ENCODE measurements at regions not wholly inside any gene's neighbourhood (a gene's known extent, or its start where the extent isn't known, plus 50 kb on each side); places are given as distances from the start of the nearest gene placed in this dataset.
"Not testable (repeated sequence)": the region's sequence is repeated elsewhere in the genome, so short reads cannot be mapped to it uniquely, and the experiment has no call there.

DNA sequence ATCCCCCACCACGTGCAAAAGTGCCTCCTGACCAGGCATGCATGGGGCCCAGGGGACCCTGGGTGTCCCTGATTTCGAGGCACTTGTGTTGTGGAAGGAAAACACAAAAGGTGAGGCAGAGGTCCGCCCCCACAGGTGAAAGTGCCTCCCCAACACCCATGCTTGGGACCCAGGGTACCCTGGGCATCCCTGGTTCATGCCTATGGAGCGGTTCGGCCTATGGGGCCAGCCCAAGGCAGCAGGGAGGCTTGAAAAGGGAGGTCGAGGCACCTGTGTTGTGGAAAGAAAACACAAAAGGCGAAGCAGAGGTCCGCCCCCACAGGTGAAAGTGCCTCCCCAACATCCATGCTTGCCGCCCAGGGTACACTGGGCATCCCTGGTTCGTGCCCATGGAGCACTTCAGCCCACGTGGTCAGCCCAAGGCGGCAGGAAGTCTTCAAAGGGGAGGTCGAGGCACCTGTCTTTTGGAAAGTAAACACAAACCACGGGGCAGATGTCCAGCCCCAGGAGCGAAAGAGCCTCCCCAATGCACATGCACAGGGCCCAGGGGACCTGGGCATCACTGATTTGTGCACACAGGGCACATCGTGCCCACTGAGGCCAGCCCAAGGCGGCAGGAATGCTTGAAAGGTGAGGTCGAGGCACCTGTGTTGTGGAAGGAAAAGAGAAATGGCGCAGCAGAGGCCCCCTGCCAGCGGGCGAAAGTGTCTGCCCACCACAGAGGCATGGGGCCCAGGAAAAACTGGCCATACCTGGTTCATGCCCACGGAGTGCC is 375.5 kb downstream of the ALG10 start:
- no peak for DNase-seq

DNA sequence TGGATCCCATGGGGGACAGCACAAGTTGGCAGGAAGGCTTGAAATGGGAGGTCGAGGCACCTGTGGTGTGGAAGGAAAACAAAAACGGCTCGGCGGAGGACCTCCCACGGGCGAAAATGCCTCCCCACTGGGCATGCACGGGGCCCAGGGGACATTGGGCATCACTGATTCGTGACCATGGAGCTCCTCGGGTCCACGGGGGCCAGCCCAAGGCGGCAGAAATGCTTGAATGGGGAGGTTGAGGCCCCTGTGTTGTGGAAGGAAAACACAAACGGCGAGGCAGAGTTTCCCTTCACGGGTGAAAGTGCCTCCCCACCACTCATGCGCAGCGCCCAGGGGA is 376.0 kb downstream of the ALG10 start:
- no peak for DNase-seq

DNA sequence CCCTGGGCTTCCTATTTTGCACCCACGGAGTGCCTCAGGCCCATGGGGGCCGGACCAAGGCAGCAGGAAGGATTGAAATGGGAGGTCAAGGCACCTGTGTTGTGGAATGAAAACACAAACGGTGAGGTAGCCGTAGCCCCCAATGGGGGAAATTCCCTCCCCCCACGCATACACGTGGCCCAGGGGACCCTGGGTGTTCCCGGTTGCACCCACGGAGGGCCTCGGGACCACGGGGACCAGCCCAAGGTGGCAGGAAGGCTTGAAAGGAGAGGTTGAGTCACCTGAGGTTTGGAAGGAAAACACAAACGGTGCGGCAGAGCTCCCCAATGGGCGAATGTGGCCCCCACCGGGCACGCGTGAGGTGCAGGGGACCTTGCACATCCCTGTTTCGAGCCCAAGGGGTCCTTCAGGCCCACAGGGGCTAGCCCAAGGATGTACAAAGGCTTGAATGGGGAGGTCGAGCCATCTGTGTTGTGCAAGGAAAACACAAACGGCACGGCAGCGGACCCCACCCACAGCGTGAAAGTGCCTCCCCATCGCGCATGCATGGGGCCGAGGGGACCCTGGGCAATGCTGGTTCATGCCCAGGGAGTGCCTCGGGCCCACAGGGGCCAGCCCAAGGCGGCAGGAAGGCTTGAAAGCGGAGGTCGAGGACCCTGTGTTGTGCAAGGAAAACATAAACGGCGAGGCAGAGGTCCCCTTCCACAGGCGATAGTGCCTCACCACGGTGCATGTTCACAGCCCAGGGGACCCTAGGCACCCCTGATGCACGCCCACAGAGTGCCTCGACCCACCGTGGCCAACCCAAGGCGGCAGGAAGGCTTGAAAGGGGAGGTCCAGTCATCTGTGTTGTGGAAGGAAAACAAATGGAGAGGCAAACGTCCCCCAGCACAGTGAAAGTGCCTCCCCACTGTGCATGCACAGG is 376.7 kb downstream of the ALG10 start:
- no peak for DNase-seq

DNA sequence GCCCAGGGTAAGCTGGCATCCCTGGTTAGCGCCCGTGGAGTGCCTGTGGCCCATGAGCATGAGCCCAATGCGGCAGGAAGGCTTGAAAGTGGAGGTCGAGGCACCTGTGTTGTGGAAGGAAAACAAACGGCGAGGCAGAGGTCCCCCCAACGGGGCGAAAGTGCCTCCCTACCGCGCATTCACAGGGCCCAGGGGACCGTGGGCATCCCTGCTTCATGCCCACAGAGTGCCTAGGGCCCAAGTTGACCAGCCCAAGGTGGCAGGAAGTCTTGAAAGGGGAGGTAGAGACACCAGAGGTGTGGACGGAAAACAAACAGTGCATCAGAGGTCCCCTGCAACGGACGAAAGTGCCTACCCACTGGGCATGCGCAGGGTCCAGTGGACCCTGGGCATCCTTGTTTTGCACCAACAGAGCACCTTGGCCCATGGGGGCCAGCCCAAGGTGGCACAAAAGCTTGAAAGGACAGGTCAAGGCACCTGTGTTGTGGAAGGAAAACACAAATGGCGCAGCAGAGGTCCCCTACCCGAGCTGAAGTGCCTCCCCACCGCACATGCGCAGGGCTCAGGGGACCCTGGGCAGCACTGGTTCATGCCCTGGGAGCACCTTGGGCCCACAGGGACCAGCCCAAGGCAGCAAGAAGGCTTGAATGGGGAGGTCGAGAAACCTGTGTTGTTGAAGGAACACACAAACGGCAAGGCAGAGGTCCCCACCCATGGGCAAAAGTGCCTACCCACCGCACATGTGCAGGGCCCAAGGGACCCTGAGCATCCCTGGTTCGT is 377.5 kb downstream of the ALG10 start:
- no peak for DNase-seq

DNA sequence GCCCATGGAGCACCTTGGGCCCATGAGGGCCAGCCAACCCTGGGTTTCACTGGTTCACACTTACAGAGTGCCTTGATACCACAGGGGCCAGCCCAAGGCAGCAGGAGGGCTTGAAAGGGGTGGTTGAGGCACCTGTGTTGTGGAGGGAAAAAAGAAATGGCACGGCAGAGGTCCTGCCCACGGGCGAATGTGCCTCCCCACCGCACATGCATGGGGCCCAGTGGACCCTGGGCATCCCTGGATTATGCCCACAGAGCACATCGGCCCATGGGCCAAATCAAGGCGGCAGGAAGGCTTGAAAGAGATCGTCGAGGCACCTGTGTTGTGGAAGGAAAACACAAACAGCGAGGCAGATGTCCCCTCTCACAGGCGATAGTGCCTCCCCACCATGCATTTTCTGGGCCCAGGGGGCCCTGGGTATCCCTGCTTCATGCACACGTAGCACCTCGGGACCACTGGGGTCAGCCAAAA is 378.1 kb downstream of the ALG10 start:
- DNase-seq, result no peak

DNA sequence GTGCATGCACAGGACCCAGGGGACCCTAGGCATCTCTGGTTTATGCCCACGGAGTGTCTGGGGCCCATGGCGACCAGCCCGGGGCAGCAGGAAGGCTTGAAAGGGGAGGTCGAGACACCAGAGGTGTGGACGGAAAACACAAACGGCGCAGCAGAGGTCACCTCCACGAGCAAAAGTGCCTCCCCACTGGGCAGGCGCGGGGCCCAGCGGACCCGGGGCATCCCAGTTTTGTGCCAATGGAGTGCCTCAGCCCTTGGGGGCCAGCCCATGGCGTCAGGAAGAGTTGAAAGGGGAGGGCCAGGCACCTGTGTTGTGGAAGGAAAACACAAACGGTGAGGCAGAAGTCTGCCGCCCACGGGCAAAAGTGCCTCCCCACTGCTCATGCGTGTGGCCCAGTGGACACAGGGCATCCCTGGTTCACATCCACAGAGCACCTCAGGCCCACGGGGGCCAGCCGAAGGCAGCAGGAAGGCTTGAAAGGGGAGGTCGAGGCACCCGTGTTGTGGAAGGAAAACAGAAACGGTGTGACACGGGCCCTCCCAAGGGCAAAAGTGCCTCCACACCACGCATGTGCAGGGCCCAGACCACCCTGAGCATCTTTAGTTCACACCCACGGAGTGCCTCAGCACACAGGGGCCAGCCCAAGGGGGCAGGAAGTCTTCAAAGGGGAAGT is 378.8 kb downstream of the ALG10 start:
- DNase-seq, result no peak

DNA sequence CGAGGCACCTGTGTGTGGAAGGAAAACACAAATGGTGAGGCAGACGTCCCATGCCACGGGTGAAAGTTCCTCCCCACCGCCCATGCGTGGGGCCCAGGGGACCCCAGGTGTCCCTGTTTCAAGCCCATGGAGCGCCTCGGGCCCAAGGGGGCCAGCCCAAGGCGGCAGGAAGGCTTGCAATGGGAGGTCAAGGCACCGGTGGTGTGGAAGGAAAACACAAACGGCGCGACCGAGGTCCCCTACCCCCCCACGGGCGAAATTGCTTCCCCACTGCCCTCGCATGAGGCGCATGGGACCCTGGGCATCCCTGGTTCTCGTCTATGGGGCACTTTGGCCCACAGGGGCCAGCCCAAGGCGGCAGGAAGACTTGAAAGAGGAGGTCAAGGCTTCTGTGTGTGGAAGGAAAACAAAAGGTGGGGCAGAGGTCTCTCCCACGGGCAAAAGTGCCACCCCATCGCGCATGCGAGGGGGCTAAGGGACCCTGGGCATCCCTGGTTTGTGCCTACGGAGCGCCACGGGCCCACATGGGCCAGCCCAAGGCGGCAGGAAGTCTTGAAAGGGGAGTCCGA is 379.4 kb downstream of the ALG10 start:
- DNase-seq, result no peak

DNA sequence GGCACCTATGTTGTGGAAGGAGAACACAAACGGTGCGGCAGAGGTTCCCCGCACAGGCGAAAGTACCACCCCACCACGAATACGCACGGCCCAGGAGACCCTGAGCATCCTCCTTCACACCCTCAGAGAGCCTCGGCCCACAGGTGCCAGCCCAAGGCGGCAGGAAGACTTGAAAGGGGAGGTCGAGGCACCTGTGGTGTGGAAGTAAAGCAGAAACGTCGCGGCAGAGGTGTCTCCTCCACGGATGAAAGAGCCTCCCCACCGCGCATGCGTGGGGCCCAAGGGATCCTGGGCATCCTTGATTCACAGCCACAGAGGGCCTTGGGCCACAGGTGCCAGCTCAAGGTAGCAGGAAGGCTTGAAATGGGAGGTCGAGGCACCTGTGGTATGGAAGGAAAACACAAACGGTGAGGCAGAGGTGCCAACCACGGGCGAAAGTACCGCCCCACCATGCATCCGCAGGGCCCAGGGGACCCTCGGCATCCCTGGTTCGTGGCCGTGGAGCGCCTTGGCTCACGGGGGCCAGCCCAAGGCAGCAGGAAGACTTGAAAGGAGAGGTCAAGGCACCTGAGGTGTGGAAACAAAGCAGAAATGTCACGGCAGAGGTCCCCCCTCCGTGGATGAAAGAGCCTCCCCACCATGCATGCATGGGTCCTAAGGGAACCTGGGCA is 380.1 kb downstream of the ALG10 start:
- DNase-seq, result no peak

DNA sequence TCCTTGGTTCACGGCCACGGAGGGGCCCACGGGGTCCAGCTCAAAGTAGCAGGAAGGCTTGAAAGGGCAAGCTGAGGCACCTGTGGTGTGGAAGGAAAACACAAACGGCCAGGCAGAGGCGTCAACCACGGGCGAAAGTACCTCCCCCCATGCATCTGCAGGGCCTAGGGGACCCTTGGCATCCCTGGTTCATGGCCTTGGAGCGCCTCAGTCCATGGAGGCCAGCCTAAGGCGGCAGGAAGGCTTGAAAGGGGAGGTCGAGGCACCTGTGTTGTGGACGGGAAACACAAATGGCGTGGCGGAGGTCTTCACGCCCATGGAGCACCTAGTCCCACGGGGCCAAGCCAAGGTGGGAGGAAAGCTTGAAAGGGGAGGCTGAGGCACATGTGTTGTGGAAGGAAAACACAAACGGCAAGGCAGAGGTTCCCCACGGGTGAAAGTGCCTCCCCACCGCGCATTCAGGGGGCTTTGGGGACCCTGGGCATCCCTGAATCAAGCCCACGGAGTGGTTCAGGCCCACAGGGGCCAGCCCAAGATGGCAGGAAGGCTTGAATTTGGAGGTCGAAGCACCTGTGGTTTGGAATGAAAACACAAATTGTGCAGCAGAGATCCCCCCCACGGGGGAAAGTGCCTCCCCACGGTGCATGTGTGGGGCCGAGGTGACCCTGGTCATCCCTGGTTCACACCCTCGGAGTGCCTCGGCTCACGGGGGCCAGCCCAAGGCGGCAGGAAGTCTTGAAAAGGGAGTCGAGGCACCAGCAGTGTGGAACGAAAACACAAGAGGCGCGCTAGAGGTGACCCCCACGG is 380.8 kb downstream of the ALG10 start:
- no peak for DNase-seq

DNA sequence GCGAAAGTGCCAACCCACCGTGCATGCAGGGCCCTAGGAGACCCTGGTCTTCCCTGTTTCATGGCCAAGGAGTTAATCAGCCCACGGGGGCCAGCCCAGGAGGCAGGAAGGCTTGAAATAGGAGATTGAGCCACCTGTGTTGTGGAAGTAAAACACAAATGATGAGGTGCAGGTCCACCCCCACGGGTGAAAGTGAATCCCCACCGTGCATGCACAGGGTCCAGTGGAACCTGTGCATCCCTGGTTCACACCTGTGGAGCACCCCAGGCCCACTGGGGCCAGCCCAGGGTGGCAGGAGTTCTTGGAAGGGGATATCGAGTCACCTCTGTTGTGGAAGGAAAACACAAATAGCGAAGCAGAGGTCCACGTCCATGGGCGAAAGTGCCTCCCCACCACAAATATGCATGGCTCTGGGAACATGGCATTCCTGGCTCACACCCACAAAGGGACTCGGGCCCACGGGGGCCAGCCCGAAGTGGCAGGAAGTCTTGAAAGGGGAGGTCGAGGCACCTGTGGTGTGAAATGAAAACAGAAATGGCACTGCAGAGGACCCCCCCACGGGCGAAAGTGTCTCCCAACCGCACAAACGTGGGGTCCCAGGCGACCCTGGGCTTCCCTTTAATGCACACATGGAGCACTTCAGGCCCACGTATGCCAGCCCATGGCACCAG is 381.5 kb downstream of the ALG10 start:
- no peak for DNase-seq

DNA sequence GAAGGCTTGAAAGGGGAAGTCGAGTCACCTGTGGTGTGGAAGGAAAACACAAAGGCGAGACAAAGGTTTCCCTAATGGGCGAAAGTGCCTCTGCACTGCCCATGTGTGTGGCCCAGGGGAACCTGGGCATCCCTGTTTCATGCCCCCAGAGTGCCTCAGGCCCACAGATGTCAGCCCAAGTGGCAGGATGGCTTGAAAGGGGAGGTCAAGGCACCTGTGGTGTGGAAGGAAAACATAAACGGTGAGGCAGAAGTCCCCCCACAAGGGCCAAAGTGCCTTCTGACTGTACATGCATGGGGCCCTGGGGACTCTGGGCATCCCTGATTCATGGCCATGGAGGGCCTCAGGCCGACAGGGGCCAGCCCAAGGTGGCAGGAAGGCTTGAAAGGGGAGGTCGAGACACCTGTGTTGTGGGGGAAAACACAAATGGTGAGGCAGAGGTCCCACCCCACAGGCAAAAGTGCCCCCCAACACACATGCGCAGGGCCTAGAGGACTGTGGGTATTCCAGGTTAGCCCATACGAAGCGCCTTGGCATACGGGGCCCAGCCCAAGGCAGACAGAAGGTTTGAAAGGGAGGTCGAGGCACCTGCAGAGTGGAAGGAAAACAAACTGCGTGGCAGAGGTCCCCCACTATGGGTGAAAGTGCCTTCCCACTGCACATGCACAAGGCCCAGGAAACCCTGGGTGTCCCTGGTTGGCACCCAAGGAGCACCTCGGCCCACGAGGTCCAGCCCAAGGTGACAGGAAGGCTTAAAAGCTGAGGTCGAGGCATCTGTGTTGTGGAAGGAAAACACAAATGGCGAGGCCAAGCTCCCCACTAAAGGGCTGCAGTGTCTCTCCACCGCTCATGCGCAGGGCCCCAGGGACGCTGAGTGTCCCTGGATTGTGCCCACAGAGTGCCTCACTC is 382.3 kb downstream of the ALG10 start:
- no peak for DNase-seq

DNA sequence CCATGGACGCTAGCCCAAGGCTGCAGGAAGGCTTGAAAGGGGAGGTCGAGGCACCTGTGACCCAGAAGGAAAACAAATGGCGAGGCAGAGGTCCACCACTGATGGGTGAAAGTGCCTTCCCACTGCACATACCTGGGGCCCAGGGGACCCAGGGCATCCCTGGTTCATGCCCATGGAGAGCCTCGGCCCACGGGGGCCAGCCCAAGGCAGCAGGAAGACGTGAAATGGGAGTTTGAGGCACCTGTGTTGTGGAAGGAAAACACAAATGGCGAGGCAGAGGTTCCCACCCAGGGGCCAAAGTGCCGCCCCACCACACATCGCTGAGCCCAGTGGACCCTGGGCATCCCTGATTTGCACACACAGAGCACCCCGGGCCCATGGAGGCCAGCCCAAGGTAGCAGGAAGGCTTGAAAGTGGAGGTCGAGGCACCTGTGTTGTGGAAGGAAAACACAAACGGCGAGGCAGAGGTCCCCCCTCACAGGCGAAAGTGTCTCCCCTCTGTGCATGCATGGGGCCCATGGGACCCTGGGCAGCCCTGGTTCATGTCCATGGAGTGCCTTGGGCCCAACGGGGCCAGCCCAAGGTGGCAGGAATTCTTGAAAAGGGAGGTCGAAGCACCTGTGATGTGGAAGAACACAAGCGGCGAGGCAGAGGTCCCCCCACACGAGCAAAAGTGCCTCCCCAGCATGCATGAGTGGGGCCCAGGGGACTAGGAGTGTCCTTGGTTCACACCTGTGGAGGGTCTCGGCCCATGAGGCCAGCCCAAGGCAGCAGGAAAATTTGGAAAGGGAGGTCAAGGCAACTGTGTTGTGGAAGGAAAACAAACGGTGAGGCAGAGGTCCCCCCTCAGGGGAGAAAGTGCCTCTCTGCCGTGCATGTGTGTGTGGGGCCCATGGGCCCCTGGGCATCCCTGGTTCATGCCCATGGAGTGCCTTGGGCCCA is 383.3 kb downstream of the ALG10 start:
- no peak for DNase-seq

DNA sequence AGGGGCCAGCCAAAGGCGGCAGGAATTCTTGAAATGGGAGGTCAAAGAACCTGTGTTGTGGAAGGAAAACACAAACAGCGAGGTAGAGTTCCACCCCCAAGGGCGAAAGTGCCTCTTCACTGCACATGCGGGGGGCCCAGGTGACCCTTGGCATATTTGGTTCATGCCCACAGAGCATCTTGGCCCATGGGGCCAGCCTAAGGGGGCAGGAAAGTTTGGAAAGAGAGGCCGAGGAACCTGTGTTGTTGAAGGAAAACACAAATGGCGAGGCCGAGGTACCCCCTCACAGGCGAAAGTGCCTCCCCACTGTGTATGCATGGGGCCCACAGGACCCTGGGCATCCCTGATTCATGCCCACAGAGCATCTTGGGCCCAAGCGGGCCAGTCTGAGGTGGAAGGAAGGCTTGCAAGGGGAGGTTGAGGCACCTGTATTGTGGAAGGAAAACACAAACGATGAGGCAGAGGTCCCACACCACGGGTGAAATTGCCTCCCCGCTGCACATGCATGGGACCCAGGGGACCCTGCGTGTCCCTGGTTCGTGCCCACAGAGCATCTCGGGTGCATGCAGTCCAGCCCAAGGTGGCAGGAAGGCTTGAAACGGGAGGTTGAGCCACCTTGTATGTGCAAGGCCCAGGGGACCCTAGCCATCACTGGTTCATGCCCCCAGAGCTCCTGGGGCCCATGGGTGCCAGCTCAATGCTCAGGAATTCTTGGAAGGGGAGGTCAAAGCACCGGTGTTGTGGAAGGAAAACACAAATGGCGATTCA is 384.1 kb downstream of the ALG10 start:
- DNase-seq, result no peak

DNA sequence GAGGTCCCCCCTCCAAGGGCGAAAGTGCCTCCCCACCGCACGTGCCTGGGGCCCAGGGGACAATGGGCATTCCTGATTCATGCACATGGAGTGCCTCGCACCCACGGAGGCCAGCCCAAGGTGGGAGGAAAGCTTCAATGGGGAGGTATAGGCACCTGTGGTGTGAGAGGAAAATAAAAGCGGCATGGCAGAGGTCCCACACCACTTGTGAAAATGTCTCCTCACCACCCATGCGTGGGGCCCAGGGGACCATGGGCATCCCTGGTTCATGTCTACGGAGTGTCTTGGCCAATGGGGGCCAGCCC is 384.7 kb downstream of the ALG10 start:
- DNase-seq, result no peak

DNA sequence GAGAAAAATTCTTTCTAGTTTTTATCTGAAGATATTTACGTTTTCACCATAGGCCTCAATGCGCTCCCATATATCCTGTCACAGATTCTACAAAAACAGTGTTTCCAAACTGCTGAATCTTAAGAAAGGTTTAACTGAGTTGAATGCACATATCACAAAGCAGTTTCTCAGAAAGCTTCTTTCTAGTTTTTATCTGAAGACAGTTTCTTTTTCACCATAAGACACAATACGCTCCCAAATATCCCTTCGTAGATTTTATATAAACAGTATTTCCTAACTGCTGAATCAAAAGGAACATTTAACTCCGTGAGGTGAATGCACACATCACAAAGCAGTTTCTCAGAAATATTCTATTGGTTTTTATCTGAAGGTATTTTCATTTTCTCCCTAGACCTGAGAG is 385.5 kb downstream of the ALG10 start:
- DNase-seq, result no peak

DNA sequence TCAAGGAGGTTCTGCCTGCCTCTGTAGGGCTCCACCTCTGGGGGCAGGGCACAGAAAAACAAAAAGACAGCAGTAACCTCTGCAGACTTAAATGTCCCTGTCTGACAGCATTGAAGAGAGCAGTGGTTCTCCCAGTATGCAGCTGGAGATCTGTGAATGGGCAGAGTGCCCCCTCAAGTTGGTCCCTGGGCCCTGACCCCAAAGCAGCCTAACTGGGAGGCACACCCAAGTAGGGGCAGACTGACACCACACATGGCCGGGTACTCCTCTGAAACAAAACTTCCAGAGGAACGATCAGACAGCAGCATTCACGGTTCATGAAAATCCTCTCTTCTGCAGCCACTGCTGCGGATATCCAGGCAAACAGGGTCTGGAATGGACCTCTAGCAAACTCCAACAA is 409.2 kb downstream of the ALG10 start:
- DNase-seq, result not testable (repeated sequence)
